ENCODE measurements at regions not wholly inside any gene's neighbourhood (a gene's known extent, or its start where the extent isn't known, plus 50 kb on each side); places are given as distances from the start of the nearest gene placed in this dataset.
"Not testable (repeated sequence)": the region's sequence is repeated elsewhere in the genome, so short reads cannot be mapped to it uniquely, and the experiment has no call there.

GRCh38 chr22:19641254-19641982, 72.9 kb upstream of the SEPTIN5 start:
- DNase-seq (ENCODE audit: low read depth in 3 of 3): no peak

- DNase-seq (ENCODE audit: low read depth in 3 of 3): no peak
These were observed 72.3 kb upstream of the SEPTIN5 start for GRCh38 chr22:19641983-19642451.

GRCh38 chr22:19643448-19644313, 70.6 kb upstream of the SEPTIN5 start:
- no peak for DNase-seq (ENCODE audit: low read depth in 3 of 3)

DNA sequence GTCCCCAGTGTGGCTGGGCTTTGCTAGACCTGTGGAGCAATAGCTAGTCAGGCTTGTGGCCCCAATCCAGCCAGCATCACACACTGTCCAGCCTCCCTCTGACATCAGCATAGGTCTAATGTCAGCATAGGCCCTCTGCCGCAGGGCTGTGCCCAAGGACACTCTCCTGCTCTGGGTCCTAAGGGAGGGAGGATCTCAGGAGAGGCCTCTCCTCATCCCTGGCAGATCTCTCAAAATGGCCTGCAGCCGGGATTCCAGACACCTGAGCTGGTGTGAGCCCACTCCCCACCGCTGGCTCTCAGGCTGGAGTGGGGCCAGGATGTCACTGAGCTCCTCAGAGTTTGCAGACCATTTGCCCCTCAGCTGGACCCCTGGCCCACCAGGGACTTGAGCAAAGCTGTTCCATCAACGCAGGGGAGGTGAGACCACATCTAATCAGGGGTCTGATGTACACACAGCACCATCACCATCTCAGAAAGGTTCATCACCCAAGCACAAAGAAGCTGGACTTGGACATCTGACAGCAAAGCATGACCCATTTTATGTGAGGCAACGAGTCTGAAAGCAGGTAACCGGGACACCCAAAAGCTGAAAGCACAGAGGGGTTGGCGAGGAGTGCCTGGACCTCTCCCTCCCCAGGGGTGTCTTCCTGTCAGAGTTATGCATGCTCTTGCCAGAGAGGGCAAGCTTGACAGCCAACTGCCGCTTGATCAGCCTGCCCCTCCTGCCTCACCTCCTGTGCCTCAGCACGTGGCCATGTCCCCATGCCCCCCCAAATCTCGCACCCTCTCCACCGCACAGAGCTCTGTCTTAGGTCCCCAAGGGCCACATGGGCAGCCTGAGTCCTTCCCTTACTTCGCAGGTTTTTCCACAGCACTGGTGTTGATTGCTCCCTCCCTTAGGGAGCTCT, 69.7 kb upstream of the SEPTIN5 start:
- no peak for DNase-seq (ENCODE audit: low read depth in 3 of 3)

DNA sequence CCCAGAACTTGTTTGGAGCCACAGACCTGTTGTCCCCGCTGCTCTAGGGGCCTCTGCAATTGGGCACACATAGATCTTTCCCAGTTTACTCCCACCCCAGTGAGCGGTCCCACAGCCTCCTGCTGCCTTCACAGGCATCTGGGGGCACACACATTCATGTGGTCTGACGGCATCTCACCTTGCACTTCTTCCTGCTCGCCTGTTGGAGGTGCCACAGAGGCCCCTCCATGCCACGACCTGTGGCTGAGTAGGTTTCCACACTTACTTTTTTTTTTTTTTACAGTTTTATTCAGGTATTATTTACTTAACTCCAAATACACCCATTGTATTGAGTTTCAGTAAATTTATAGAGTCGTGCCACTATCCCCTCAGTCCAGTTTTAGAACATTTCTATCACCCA, 68.9 kb upstream of the SEPTIN5 start:
- no peak for DNase-seq (ENCODE audit: low read depth in 3 of 3)

- no peak for DNase-seq (ENCODE audit: low read depth in 3 of 3)
These were observed 68.4 kb upstream of the SEPTIN5 start for GRCh38 chr22:19645905-19646304.

- no peak for DNase-seq (ENCODE audit: low read depth in 3 of 3)
These were observed 67.9 kb upstream of the SEPTIN5 start for GRCh38 chr22:19646383-19646782.

- no peak for DNase-seq (ENCODE audit: low read depth in 3 of 3)
These were observed 65.8 kb upstream of the SEPTIN5 start for GRCh38 chr22:19648419-19648929.

DNA sequence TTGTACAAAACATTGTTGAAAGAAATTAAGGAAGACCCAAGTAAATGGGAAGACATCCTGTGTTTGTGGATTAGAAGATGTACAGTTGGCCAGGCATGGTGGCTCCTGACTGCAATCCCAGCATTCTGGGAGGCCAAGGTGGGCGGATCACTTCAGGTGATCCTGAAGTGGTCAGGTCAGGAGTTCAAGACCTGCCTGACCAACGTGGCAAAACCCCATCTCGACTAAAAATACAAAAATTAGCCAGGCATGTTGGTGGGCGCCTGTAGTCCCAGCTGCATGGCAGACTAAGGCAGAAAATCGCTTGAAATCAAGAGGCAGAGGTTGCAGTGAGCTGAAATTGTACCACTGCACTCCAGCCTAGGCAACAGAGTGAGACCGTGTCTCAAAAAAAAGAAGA, 62.0 kb upstream of the SEPTIN5 start:
- DNase-seq (ENCODE audit: low read depth in 3 of 3): no peak

GRCh38 chr22:19654338-19654987, 59.8 kb upstream of the SEPTIN5 start:
- DNase-seq (ENCODE audit: low read depth in 3 of 3): no peak

DNA sequence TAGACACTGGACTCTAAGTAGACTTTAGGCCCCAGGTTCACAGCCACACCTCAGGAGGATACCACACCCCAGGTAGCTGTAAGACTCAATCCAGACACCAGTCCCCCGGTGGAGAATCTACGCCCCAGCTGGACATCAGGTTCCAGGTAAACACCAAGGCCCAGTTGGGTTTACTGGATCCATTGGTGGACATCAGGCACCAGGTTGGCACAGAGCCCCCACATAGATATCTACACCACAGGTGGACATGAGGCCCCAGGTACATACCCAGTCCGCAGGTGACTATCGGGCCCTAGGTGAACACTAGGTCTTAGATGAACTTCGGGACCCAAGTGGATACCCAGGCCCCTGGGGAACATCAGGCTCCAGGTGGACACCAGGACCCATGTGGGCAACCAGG, 58.9 kb upstream of the SEPTIN5 start:
- DNase-seq (ENCODE audit: low read depth in 3 of 3): no peak

DNA sequence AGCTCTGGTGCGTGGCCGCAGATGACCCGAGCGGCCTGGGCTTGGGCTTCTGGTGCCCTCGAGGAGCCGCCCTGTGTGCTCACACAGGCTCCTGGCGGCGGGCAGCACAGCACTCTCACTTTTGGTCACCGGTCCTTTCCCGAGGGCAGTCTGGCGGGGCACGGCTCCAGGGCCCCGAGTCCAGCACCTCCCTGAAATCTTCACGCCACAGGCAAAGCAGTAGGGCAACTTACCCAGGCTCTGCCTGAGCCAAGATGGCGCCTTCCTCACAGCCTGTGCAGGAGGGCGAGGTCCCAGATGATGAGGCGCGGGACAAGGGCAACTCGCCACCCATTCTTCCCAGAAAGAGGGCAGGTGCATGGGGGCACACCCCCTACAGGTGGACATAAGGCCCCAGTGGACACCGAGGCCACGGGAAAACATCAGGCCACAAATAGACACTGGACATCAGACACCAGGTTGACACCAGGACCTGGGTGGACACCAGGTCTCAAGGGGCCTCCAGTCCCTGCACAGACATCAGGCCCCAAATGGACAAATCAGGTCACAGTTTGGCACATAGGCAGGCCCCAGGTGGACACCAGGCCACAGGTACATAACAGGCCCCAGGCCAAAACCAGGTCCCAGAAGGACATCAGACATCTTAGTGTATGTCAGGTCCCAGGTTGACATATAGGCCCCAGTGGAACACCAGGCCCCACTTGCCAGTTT, 57.6 kb upstream of the SEPTIN5 start:
- DNase-seq (ENCODE audit: low read depth in 3 of 3): no peak

DNA sequence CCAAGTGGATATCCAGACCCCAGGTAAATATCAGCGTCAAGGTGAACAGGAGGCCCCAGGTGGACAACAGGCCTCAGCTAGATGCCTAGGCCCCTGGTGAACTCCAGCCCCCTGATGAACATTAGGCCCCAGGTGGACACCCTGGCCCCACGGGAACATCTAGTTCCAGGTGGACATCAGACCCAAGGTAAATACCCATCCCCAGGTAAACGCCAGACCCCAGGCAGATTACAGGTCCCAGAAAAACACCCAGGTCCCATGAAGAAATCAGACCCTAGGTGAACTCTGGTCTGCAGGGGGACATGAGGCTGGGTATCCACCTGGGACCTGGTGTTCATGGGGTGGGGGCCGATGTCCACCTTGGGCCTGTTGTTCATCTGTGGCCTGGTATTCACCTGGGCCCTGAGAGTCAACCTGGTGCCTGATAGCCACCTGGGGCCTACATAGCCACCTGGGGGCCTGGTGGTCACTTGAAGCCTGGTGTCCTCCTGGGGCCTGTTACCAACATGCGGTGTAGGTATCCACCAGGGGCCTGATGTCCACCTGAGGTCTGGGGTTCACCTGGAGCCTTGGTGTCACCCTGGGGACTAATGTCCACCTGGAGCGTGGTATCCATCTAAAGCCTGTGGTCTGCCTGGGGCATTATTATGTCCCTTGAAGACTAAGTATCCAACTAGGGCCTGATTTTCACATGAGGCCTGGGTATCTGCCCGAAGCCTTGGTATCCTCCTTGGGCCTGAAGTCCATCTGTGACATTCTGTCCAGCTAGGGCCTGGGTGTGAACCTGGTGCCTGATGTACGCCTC, 56.8 kb upstream of the SEPTIN5 start:
- no peak for DNase-seq (ENCODE audit: low read depth in 3 of 3)

DNA sequence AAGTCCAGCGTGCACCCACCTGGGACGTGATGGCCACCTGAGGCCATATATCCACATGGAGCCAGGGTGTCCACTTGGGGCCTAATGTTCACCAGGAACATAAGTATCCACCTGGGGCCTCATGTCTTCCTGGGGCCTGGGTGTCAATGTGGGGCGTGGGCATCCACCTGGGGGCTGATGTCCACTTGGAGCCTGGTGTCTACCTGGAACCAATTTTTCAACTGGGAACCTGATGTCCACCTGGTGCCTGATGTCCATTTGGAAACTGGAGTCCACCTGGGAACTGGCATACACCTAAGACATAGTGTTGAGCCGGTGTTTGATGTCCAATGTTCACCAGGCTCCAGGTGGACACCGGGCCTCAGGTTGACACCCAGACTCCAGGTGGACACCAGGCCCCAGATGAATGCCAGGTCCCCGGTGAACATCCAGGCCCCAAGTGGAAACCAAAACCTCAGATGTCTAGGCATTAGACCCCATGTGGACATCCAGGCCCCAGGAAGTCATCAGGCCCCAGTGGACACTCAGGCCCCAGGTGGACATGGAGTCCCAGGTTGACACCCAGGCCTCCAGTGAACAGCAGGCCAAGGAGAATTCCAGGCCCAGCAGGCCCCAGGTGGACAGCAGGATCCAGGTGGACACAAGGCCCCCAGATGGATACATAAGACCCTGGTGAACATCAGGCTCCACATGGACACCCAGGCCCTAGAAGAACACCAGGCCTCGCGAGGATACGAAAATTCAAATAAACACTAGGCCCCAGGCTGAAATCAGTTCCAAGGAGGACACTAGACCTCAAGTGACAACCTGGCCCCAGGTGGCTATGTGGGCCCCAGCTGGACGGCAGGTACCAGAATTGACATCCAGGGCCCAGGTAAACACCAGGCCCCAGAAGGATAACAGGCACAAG, 56.0 kb upstream of the SEPTIN5 start:
- no peak for DNase-seq (ENCODE audit: low read depth in 3 of 3)

- DNase-seq (ENCODE audit: low read depth in 3 of 3): no peak
These were observed 55.1 kb upstream of the SEPTIN5 start for GRCh38 chr22:19658967-19659804.

DNA sequence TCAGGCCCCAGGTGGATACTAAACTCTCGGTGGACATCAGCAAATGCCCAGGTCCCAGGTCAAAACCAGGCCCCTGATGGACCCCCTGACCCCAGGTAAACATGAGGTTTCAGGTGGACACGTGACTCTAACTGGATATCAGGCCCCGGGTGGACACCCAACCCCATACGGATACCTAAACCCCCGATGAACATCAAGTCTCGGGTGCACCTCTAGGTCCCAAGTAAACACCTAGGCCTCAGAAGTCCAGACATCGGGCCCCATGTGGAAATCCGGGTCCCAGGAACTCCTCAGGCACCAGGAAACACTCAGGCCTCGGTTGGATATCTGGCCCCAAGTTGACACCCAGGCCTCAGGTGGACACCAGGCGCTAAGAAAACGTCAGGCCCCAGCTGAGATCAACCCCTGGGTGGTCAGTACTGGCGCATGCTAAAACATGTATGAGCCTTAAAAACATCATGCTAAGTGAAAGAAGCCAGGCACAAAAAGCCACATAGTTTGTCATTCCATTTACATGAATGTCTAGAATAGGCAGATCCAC, 54.4 kb upstream of the SEPTIN5 start:
- DNase-seq (ENCODE audit: low read depth in 3 of 3): no peak

DNA sequence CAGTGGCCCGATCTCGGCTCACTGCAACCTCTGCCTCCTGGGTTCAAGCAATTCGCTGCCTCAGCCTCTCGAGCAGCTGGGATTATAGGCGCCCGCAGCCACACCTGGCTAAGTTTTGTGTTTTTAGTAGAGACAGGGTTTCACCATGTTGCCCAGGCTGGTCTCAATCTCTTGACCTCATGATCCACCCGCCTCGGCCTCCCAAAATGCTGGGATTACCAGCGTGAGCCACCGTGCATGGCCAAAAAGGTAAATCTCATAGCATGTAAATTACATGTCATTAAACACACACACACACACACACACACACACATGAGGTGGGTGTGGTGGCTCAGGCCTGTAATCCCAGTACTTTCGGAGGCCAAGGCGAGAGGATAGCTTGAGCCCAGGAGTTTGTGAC, 53.7 kb upstream of the SEPTIN5 start:
- not testable (repeated sequence) for DNase-seq (ENCODE audit: low read depth in 3 of 3)

Data from stimulated activated CD4-positive, alpha-beta T cell treated with anti-CD3 and anti-CD28 coated beads, TNF-alpha, amount 100 ng/mL, for 24 hours (primary cell).